ENCODE measurements at regions not wholly inside any gene's neighbourhood (a gene's known extent, or its start where the extent isn't known, plus 50 kb on each side); places are given as distances from the start of the nearest gene placed in this dataset.
"Not testable (repeated sequence)": the region's sequence is repeated elsewhere in the genome, so short reads cannot be mapped to it uniquely, and the experiment has no call there.

GRCh38 chr4:66055999-66056398 is 385.7 kb upstream of the EPHA5 start:
- DNase-seq (ENCODE audit: low spot score), result no peak

GRCh38 chr4:66052426-66052825 is 382.1 kb upstream of the EPHA5 start:
- no peak for DNase-seq (ENCODE audit: low spot score)

- no peak for DNase-seq (ENCODE audit: low spot score)
Observed at GRCh38 chr4:66048861-66049260, 378.6 kb upstream of the EPHA5 start.

- no peak for DNase-seq (ENCODE audit: low spot score)
Observed at GRCh38 chr4:66045913-66046312, 375.6 kb upstream of the EPHA5 start.

GRCh38 chr4:66035701-66036100 is 365.4 kb upstream of the EPHA5 start:
- no peak for DNase-seq (ENCODE audit: low spot score)

GRCh38 chr4:66034671-66035070 is 364.4 kb upstream of the EPHA5 start:
- DNase-seq (ENCODE audit: low spot score), result no peak

GRCh38 chr4:66034262-66034661 is 364.0 kb upstream of the EPHA5 start:
- peak; percentile 51 for DNase-seq (ENCODE audit: low spot score)

GRCh38 chr4:66032571-66032970 is 362.3 kb upstream of the EPHA5 start:
- DNase-seq (ENCODE audit: low spot score), result no peak

GRCh38 chr4:66028668-66029067 is 358.4 kb upstream of the EPHA5 start:
- DNase-seq (ENCODE audit: low spot score), result no peak

GRCh38 chr4:66023061-66023460 is 352.8 kb upstream of the EPHA5 start:
- DNase-seq (ENCODE audit: low spot score), result no peak

- DNase-seq (ENCODE audit: low spot score), result no peak
Observed at GRCh38 chr4:66017671-66018070, 347.4 kb upstream of the EPHA5 start.

GRCh38 chr4:66016240-66016639 is 346.0 kb upstream of the EPHA5 start:
- DNase-seq (ENCODE audit: low spot score), result no peak

GRCh38 chr4:66014146-66014765 is 344.0 kb upstream of the EPHA5 start:
- no peak for DNase-seq (ENCODE audit: low spot score)

GRCh38 chr4:66000510-66001117 is 330.3 kb upstream of the EPHA5 start:
- DNase-seq (ENCODE audit: low spot score), result peak; percentile 1

- no peak for DNase-seq (ENCODE audit: low spot score)
Observed at GRCh38 chr4:65999518-65999871, 329.2 kb upstream of the EPHA5 start.

- not testable (repeated sequence) for DNase-seq (ENCODE audit: low spot score)
Observed at GRCh38 chr4:65998807-65999517, 328.7 kb upstream of the EPHA5 start.

GRCh38 chr4:65983061-65983460 is 312.8 kb upstream of the EPHA5 start:
- no peak for DNase-seq (ENCODE audit: low spot score)

- DNase-seq (ENCODE audit: low spot score), result no peak
Observed at GRCh38 chr4:65976287-65976686, 306.0 kb upstream of the EPHA5 start.

- DNase-seq (ENCODE audit: low spot score), result no peak
Observed at GRCh38 chr4:65973186-65973585, 302.9 kb upstream of the EPHA5 start.

- DNase-seq (ENCODE audit: low spot score), result no peak
Observed at GRCh38 chr4:65971686-65972085, 301.4 kb upstream of the EPHA5 start.

- DNase-seq (ENCODE audit: low spot score), result no peak
Observed at GRCh38 chr4:65968831-65969558, 298.7 kb upstream of the EPHA5 start.

- no peak for DNase-seq (ENCODE audit: low spot score)
Observed at GRCh38 chr4:65960751-65961150, 290.5 kb upstream of the EPHA5 start.
